ENCODE measurements at regions not wholly inside any gene's neighbourhood (a gene's known extent, or its start where the extent isn't known, plus 50 kb on each side); places are given as distances from the start of the nearest gene placed in this dataset.

GRCh38 chr11:122304973-122305372 is 189.0 kb upstream of the BLID start:
- no peak overlapping the region for H3K27ac ChIP-seq
- no peak overlapping the region for H3K4me3 ChIP-seq

DNA sequence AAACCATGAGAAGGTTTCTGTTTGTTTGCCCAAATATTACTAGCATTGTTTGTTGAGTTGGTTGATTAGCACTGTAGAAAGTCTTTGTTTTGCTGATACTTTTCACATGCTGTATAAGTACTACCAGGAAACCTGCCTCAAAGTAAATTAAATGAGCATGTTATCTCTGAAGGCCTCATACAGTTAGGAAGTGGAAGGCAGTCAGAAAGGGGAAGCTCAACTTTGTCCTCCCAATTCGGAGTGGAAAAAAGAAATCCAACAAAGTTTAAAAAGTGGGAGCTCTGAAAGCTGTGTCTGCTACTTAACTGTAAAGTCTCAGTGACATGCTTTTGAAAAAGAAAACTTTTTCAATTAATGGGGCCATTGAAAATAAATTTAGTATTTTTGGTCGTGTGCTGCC is 188.3 kb upstream of the BLID start:
- H3K4me3 ChIP-seq, result no peak overlapping the region
- no peak overlapping the region for H3K27ac ChIP-seq

DNA sequence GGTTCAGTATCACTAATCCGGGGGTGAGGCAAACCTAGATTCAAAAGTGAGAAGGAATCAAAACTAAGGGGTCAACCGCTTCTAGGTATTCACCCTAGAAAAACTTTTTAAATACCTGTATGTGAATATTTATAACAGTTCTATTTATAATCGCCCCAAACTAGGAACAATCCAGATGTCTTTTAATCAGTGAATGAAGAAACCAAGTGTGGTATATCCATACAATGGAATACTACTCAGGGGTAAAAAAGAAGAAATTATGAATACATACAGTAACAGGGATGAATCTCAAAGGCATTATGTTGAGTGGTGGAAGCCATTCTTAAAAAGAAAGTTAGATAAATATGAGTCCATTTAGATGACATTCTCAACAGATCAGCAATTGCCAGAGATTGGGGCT is 178.0 kb upstream of the BLID start:
- Histone ChIP-seq H3K4me3 (no peak overlapping the region), H3K27ac (no peak overlapping the region)

DNA sequence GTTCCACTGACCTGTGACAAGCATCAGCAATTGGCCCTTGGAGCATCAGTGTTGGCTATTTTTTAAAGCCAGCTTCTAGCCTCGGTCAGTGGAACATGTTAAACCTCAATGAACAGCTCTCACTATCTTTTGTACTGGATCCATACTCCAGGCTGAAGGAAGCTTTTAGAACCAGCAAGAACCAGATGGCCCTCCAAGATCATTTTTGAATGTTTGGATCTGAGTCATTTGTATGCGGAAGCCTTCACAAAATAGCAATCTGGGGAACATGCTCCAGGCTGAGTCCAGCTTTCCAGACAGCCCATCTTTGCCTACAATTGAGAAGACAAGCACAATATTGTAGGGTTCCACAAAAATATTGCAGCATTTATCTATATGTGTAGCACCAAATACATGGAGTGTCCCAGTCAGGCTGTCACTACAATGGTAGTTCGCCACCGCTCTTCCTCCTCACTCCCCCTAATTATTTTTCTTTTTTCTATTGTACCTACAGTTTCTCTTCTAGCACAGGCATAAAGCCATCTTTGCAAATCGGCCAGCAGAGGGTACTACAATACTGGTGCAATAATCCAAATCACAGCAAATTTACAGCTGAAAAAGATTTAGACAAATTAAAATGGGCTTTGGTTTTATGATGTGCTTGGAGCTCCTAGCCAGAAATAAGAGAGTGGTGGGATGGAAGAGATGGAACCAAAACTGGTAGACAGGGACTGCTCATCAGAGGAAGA is 177.4 kb upstream of the BLID start:
- no peak overlapping the region for H3K4me3 ChIP-seq
- H3K27ac ChIP-seq, result no peak overlapping the region

- H3K27ac ChIP-seq, result no peak overlapping the region
Measured at GRCh38 chr11:122287401-122287800, 171.4 kb upstream of the BLID start.

DNA sequence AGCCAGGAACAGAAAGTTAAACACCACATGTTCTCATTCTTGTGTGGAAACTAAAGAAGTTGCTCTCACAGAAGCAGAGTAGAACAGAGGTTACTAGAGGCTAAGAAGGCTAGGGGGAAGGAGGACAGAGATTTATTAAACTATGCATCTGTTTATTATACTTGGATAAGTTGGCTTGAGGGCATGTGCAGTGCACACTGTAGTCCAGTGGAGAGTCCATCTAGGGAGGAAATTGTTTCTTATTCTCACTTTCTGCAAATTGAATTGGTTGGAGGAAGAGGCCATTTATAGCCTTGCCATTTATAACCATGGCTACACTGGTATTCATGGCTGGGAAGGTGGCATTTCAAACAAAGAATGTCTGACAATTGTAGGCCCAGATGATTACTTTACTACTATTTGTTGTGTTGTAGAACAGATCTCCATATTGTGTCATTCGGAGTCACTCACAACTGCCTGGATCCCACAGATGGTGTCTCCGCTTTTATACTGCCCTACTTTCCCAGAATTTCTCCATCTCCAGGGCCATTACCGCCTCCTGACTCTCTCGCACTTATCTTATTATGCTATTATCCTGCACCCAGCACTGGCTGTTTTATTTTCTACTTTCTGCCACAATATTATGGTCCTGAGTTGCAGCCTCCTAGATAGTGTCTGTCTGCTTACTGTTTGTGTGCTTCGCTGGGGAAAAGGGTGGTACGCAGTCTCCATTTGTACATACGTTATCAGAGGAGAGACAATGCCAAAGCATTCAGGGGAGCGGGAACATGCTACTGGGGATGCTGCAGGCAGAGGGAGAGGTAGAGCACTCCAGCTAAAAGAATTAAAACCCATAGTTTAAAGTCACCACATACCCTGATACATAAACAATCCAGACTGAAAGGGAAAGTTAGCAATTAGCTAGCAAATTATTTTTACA is 169.3 kb upstream of the BLID start:
- Histone ChIP-seq H3K4me3 (no peak overlapping the region), H3K27ac (no peak overlapping the region)

More at GRCh38 chr11:122287401-122287800, 171.4 kb upstream of the BLID start:
- H3K4me3 ChIP-seq, result no peak overlapping the region

- no peak overlapping the region for H3K27ac ChIP-seq
- no peak overlapping the region for H3K4me3 ChIP-seq
Measured at GRCh38 chr11:122280870-122281269, 164.9 kb upstream of the BLID start.

- H3K4me3 ChIP-seq, result no peak overlapping the region
- no peak overlapping the region for H3K27ac ChIP-seq
Measured at GRCh38 chr11:122279194-122279593, 163.2 kb upstream of the BLID start.

GRCh38 chr11:122277493-122277892 is 161.5 kb upstream of the BLID start:
- no peak overlapping the region for H3K27ac ChIP-seq
- H3K4me3 ChIP-seq, result no peak overlapping the region

- no peak overlapping the region for H3K27ac ChIP-seq
- no peak overlapping the region for H3K4me3 ChIP-seq
Measured at GRCh38 chr11:122276221-122276620, 160.2 kb upstream of the BLID start.

DNA sequence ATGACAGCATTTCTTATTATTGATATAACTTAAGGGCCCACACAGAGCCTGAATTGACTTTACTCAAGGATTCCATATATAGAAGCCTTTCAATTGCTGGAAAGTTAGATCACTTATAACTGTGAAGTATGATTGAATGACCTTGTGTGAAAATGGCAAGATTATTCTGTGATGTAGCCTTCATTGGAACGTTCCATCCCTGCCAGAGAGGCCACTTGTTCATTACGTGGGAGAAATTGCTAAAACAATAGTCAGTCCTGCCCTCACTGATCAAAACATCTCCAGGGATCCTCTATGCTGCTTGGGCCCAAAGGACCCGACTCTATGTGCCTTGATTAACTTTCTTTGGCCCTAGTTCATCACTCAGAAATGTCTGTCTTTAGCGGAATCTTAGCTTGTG is 159.5 kb upstream of the BLID start:
- Histone ChIP-seq H3K27ac (no peak overlapping the region), H3K4me3 (no peak overlapping the region)

GRCh38 chr11:122273476-122274191 is 157.6 kb upstream of the BLID start:
- H3K27ac ChIP-seq, result no peak overlapping the region
- H3K4me3 ChIP-seq, result no peak overlapping the region

DNA sequence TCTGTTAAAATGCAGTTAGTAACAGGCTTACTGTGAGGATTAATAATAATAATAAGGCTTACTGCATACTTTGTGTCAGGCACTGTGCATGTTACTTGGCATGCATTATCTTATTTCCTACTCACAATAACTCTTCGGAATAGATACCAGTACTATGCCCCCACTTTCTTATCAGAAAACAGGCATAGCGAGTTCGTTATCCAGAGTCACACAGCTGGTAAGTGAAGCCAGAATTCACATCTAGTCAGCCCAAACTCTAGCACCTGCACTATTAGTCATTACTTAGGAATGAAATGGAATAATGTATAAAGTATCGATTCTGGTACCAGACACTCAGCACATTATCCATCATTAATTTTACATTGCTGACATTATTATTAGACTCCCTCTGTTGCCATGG is 155.7 kb upstream of the BLID start:
- no peak overlapping the region for H3K4me3 ChIP-seq
- no peak overlapping the region for H3K27ac ChIP-seq

GRCh38 chr11:122271137-122271536 is 155.1 kb upstream of the BLID start:
- no peak overlapping the region for H3K27ac ChIP-seq
- no peak overlapping the region for H3K4me3 ChIP-seq

DNA sequence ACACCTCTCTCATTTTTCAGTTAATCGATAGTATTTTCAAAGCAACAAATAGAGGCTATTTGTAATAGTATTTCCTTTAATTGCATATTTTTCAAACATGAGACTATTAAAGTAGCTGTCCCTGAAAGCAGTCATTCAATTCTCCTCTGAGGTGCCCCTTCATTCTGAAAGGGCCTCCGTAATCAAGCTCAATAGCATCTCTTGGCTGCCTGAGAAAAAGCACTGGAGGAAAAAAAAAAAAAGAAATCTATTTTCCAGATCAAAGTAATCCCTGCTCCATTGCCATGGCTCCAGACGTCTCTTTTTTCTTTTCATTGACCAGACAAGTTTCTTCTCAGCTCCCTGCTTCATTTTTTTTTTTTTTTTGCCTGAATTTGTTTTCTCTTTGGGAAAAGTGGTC is 154.5 kb upstream of the BLID start:
- no peak overlapping the region for H3K4me3 ChIP-seq
- no peak overlapping the region for H3K27ac ChIP-seq

DNA sequence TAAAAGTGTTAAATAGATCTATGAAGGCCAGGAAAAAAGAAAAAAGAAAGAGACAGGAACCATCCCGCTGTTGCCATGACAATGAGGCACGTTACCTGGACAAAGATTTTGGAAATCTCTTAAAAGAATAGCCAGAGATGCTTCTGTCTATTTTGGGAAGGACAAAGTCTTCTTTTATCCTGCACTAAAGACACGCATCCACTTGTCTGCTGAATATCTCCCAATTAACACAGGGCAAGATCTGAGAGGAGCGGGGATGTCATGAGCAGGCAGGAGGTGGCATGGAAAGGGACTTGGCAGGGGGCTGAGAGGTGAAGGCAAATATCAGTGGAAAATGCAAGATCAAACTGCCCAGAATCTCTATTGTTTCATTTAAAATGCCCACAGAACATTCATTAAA is 153.8 kb upstream of the BLID start:
- H3K4me3 ChIP-seq, result no peak overlapping the region
- no peak overlapping the region for H3K27ac ChIP-seq

DNA sequence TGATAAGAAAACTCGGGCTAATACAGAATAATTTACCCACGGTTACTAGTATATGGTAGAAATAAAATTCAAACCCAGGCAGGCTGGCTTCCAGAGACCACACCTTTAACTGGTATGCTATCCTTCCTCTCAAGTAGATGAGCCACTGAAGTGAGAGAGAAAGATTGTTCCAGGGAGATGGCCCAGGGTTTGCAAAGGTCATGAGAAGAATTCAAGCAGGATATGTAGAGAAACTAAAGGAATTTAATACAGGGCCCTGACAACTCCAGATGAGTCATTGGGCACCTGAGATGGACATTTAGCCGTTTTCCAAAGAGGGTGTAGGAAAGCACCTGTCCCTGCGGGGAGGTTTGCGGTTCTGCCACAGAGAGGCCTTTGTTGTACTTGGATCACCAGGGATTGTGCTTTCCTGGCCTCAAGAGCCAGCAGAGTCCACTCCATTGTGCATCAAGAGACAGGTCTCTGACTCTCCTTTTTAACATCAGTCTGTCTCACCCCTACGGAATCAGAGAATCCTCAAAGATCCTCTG is 152.7 kb upstream of the BLID start:
- no peak overlapping the region for H3K4me3 ChIP-seq
- no peak overlapping the region for H3K27ac ChIP-seq

GRCh38 chr11:122267602-122268001 is 151.6 kb upstream of the BLID start:
- H3K27ac ChIP-seq, result no peak overlapping the region
- H3K4me3 ChIP-seq, result no peak overlapping the region

DNA sequence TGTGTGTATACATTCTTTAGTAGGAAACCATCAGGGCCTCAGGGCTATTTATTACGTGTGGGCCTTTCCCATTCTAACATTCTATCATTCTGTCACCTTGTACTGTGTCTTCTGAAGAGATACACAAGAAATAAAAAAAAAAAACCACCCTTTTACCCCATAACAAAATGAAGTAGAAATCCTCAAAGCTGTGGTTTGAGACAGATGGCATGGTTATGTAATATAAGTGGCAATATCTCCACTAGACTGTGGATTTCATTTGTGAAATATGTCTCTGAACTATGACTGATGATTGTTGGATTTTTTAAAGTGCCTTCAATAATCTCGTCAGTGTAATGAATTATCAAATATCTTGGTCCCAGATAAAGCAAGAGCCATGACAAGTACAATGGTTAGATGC is 150.0 kb upstream of the BLID start:
- Histone ChIP-seq H3K27ac (no peak overlapping the region), H3K4me3 (no peak overlapping the region)

- Histone ChIP-seq H3K4me3 (no peak overlapping the region), H3K27ac (no peak overlapping the region)
Measured at GRCh38 chr11:122264121-122264520, 148.1 kb upstream of the BLID start.

Measured in skin epidermis (tissue), 12 donors.